ENCODE measurements at regions not wholly inside any gene's neighbourhood (a gene's known extent, or its start where the extent isn't known, plus 50 kb on each side); places are given as distances from the start of the nearest gene placed in this dataset.
"Not testable (repeated sequence)": the region's sequence is repeated elsewhere in the genome, so short reads cannot be mapped to it uniquely, and the experiment has no call there.

GRCh38 chr10:129063877-129064276 lies 403.2 kb upstream of the MGMT start:
- H3K4me3 ChIP-seq (ENCODE audit: low read length) = no peak overlapping the region
- DNase-seq (ENCODE audit: low read depth) = no peak
- TF ChIP-seq CTCF (IDR thresholded peaks at IDR 0.05; ENCODE audit: insufficient read depth, low read depth, low read length, missing control alignments) = no peak

- not testable (repeated sequence) for DNase-seq (ENCODE audit: low read depth); H3K4me3 ChIP-seq (ENCODE audit: low read length)
These were observed 400.5 kb upstream of the MGMT start for GRCh38 chr10:129066529-129066928.

- not testable (repeated sequence) for DNase-seq (ENCODE audit: low read depth); H3K4me3 ChIP-seq (ENCODE audit: low read length)
These were observed 395.6 kb upstream of the MGMT start for GRCh38 chr10:129071411-129071810.

- no peak for DNase-seq (ENCODE audit: low read depth)
- no peak overlapping the region for H3K4me3 ChIP-seq (ENCODE audit: low read length)
- no peak for TF ChIP-seq CTCF (IDR thresholded peaks at IDR 0.05; ENCODE audit: insufficient read depth, low read depth, low read length, missing control alignments)
These were observed 392.1 kb upstream of the MGMT start for GRCh38 chr10:129074939-129075338.

GRCh38 chr10:129075508-129075907 lies 391.5 kb upstream of the MGMT start:
- TF ChIP-seq CTCF (IDR thresholded peaks at IDR 0.05; ENCODE audit: insufficient read depth, low read depth, low read length, missing control alignments) = no peak
- no peak overlapping the region for H3K4me3 ChIP-seq (ENCODE audit: low read length)
- no peak for DNase-seq (ENCODE audit: low read depth)

GRCh38 chr10:129075927-129076326 lies 391.1 kb upstream of the MGMT start:
- TF ChIP-seq CTCF (IDR thresholded peaks at IDR 0.05; ENCODE audit: insufficient read depth, low read depth, low read length, missing control alignments) = no peak
- no peak overlapping the region for H3K4me3 ChIP-seq (ENCODE audit: low read length)

GRCh38 chr10:129078346-129078745 lies 388.7 kb upstream of the MGMT start:
- no peak for DNase-seq (ENCODE audit: low read depth)
- no peak overlapping the region for H3K4me3 ChIP-seq (ENCODE audit: low read length)
- TF ChIP-seq CTCF (IDR thresholded peaks at IDR 0.05; ENCODE audit: insufficient read depth, low read depth, low read length, missing control alignments) = no peak

More at GRCh38 chr10:129075927-129076326, 391.1 kb upstream of the MGMT start:
- DNase-seq (ENCODE audit: low read depth) = no peak

- TF ChIP-seq CTCF (IDR thresholded peaks at IDR 0.05; ENCODE audit: insufficient read depth, low read depth, low read length, missing control alignments) = no peak
- H3K4me3 ChIP-seq (ENCODE audit: low read length) = no peak overlapping the region
- DNase-seq (ENCODE audit: low read depth) = no peak
These were observed 388.3 kb upstream of the MGMT start for GRCh38 chr10:129078746-129079145.

Data from epithelial cell of esophagus (primary cell).